B cell (primary cell): ENCODE measurements at regions not wholly inside any gene's neighbourhood (a gene's known extent, or its start where the extent isn't known, plus 50 kb on each side); places are given as distances from the start of the nearest gene placed in this dataset.

Source experiments
- ATAC-seq: fragments of 200-7000 bp; cut with Tn5 transposase; one replicate; pipeline ENCODE4 v1.10.0; 2021; ENCODE audit warnings: low read depth, mild to moderate bottlenecking, moderate number of reproducible peaks, moderate library complexity
- CTCF ChIA-PET: fragments of 350-600 bp; sonication (Branson Sonifier 250); formaldehyde crosslinking; loops from one replicate; lab custom pipeline; 2021; ENCODE audit warnings: antibody characterized with exemption, inconsistent platforms; lab: Charles Lee
- POLR2A ChIA-PET: fragments of 350-600 bp; sonication (Branson Sonifier 250); formaldehyde crosslinking; loops from one replicate; lab custom pipeline; 2021; ENCODE audit warnings: antibody characterized with exemption; lab: Charles Lee
- DNase-seq: peaks from one replicate; pipeline ENCODE4 v3.0.0; 2013
- H2AFZ ChIP-seq: 2 replicates; pipeline ENCODE4 v1.6.1; 2012; ENCODE audit warnings: mild to moderate bottlenecking, low read depth, low read length; ENCODE audit not compliant: insufficient read depth, poor library complexity, severe bottlenecking
- H3K27ac ChIP-seq, 2 donors: 1 replicate in 1 of 2; 2 replicates in 1 of 2; pipeline ENCODE4 v1.5.1; 2012 to 2013; ENCODE audit warnings: low read length in 2 of 2, mild to moderate bottlenecking in 2 of 2, moderate library complexity in 1 of 2
- H3K27me3 ChIP-seq, 4 experiments: fragments of 200-600 bp in 1 of 4; sonication (generic) in 1 of 4; replicated peaks in 1 of 4; 1 replicate in 2 of 4; 2 replicates in 2 of 4; pipeline versions ENCODE4 v1.6.1 to v1.7.0; 2013 to 2016; ENCODE audit warnings: low read length in 3 of 4, mild to moderate bottlenecking in 2 of 4, mixed read lengths in 1 of 4, moderate library complexity in 1 of 4; ENCODE audit not compliant: insufficient read depth in 4 of 4, control insufficient read depth in 3 of 4; ENCODE audit errors: control extremely low read depth in 1 of 4
- H3K36me3 ChIP-seq, 2 experiments: replicated peaks in 1 of 2; 1 replicate in 1 of 2; 2 replicates in 1 of 2; pipeline versions ENCODE4 v1.6.1 to v1.7.1; 2013; ENCODE audit warnings: low read length in 1 of 2; ENCODE audit not compliant: insufficient read depth in 2 of 2, control insufficient read depth in 1 of 2; ENCODE audit errors: control extremely low read depth in 1 of 2, extremely low read depth in 1 of 2
- H3K4me1 ChIP-seq, 2 donors: fragments of 200-600 bp in 1 of 2; sonication (generic) in 1 of 2; 1 replicate in 1 of 2; 2 replicates in 1 of 2; pipeline versions ENCODE4 v1.5.1 to v1.6.1; 2013 to 2017; ENCODE audit warnings: low read length in 2 of 2; ENCODE audit not compliant: control insufficient read depth in 2 of 2, insufficient read depth in 2 of 2
- H3K4me2 ChIP-seq: replicated peaks from 2 replicates; pipeline ENCODE3; 2012; ENCODE audit warnings: mild to moderate bottlenecking, low read depth, low read length; ENCODE audit not compliant: poor library complexity, severe bottlenecking
- H3K4me3 ChIP-seq, 5 experiments: fragments of 200-600 bp in 1 of 5; sonication (generic) in 1 of 5; 1 replicate in 3 of 5; 2 replicates in 2 of 5; pipeline versions ENCODE4 v1.5.1 to v1.7.0; 2011 to 2016; ENCODE audit warnings: low read length in 4 of 5, mild to moderate bottlenecking in 4 of 5, low read depth in 2 of 5, control low read depth in 1 of 5, moderate library complexity in 1 of 5; ENCODE audit not compliant: insufficient read depth in 1 of 5; ENCODE audit errors: control extremely low read depth in 1 of 5, extremely low read depth in 1 of 5
- H3K79me2 ChIP-seq: fragments of 200-600 bp; sonication (generic); one replicate; pipeline ENCODE4 v1.6.0; 2016; ENCODE audit warnings: low read length; ENCODE audit not compliant: control insufficient read depth, insufficient read depth
- H3K9ac ChIP-seq: fragments of 200-600 bp; sonication (generic); 2 replicates; pipeline ENCODE4 v1.6.1; 2017; ENCODE audit warnings: mild to moderate bottlenecking, low read length, moderate library complexity
- H3K9me3 ChIP-seq, 3 donors: one replicate each; pipeline versions ENCODE4 v1.6.1 to v1.7.1; 2013; ENCODE audit warnings: low read length in 2 of 3; ENCODE audit not compliant: control insufficient read depth in 2 of 3, insufficient read depth in 1 of 3; ENCODE audit errors: control extremely low read depth in 1 of 3
- H4K20me1 ChIP-seq: 2 replicates; pipeline ENCODE4 v1.6.0; 2012; ENCODE audit warnings: mild to moderate bottlenecking, low read length; ENCODE audit not compliant: insufficient read depth, control insufficient read depth, poor library complexity, severe bottlenecking
- H3K27ac Mint-ChIP-seq: one replicate; pipeline ENCODE4 v1.8.0; 2021; ENCODE audit warnings: mixed read lengths
- H3K27me3 Mint-ChIP-seq: one replicate; pipeline ENCODE4 v1.8.0; 2021; ENCODE audit warnings: mixed read lengths
- H3K4me1 Mint-ChIP-seq: one replicate; pipeline ENCODE4 v1.8.0; 2021; ENCODE audit warnings: mixed read lengths
- H3K4me3 Mint-ChIP-seq: one replicate; pipeline ENCODE4 v1.8.0; 2021; ENCODE audit warnings: mixed read lengths
- H3K9me3 Mint-ChIP-seq: one replicate; pipeline ENCODE4 v1.8.0; 2022; ENCODE audit warnings: mixed read lengths; ENCODE audit not compliant: insufficient read depth
- EZH2 ChIP-seq: IDR thresholded peaks from 2 replicates; pipeline ENCODE4 v1.6.1; 2012; ENCODE audit warnings: borderline replicate concordance, low read depth, mild to moderate bottlenecking, moderate library complexity, low read length; ENCODE audit not compliant: insufficient read depth, poor library complexity, severe bottlenecking
- intact Hi-C: fragments of 100-400 bp; cut with micrococcal nuclease; formaldehyde crosslinking; loops from one replicate; pipeline ENCODE4 v1.10.0; 2022
- TF ChIP-seq, protein P1 (sequence below): fragments of 200-600 bp; IDR thresholded peaks from one replicate; pipeline ENCODE4 v1.8.0; 2022; ENCODE audit warnings: antibody characterized with exemption, mild to moderate bottlenecking

GRCh38 chr12:102302553-102302952 is 104.9 kb upstream of the PMCH start:
- no peaks in the 10 kb centered on the region for H4K20me1 ChIP-seq
- H3K9me3 ChIP-seq: peaks cover 0 to 5% (median 2%) of the 10 kb centered on the region in 3 donors
- no peak overlapping the region for H3K27ac Mint-ChIP-seq
- H3K4me1 ChIP-seq: no peaks in the 10 kb centered on the region
- intact Hi-C loops: no loop called here
- ChIA-PET POLR2A (no interaction called here), CTCF (no interaction called here)
- H3K79me2 ChIP-seq: no peaks in the 10 kb centered on the region
- peaks cover 2% of the 10 kb centered on the region for H3K9me3 Mint-ChIP-seq
- no peak for ATAC-seq
- H3K27ac ChIP-seq: no peak overlapping the region
- DNase-seq: no peak
- TF ChIP-seq EZH2: no peak
- TF ChIP-seq, protein P1, sequence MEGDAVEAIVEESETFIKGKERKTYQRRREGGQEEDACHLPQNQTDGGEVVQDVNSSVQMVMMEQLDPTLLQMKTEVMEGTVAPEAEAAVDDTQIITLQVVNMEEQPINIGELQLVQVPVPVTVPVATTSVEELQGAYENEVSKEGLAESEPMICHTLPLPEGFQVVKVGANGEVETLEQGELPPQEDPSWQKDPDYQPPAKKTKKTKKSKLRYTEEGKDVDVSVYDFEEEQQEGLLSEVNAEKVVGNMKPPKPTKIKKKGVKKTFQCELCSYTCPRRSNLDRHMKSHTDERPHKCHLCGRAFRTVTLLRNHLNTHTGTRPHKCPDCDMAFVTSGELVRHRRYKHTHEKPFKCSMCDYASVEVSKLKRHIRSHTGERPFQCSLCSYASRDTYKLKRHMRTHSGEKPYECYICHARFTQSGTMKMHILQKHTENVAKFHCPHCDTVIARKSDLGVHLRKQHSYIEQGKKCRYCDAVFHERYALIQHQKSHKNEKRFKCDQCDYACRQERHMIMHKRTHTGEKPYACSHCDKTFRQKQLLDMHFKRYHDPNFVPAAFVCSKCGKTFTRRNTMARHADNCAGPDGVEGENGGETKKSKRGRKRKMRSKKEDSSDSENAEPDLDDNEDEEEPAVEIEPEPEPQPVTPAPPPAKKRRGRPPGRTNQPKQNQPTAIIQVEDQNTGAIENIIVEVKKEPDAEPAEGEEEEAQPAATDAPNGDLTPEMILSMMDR: no peak
- no peak overlapping the region for H2AFZ ChIP-seq
- H3K27me3 ChIP-seq: no peaks in the 10 kb centered on the region
- no peak overlapping the region for H3K4me2 ChIP-seq
- no peak overlapping the region for H3K4me3 ChIP-seq
- no peaks in the 10 kb centered on the region for H3K36me3 ChIP-seq
- no peak overlapping the region for H3K9ac ChIP-seq
- H3K4me3 Mint-ChIP-seq: no peak overlapping the region
- H3K27me3 Mint-ChIP-seq: peaks cover 7% of the 10 kb centered on the region
- H3K4me1 Mint-ChIP-seq: no peaks in the 10 kb centered on the region

- CTCF ChIA-PET: no interaction called here
- Histone ChIP-seq H3K9me3 (peaks cover 0 to 5% (median 2%) of the 10 kb centered on the region in 3 donors), H3K9ac (no peak overlapping the region), H3K36me3 (no peaks in the 10 kb centered on the region), H3K4me3 (no peak overlapping the region), H3K27me3 (no peaks in the 10 kb centered on the region), H2AFZ (no peak overlapping the region), H3K4me1 (no peaks in the 10 kb centered on the region), H3K79me2 (no peaks in the 10 kb centered on the region), H3K4me2 (no peak overlapping the region), H4K20me1 (no peaks in the 10 kb centered on the region), H3K27ac (no peak overlapping the region)
- POLR2A ChIA-PET: no interaction called here
- TF ChIP-seq EZH2: no peak
- TF ChIP-seq, protein P1: no peak
- H3K27ac Mint-ChIP-seq: no peak overlapping the region
- H3K9me3 Mint-ChIP-seq: peaks cover 2% of the 10 kb centered on the region
- peaks cover 7% of the 10 kb centered on the region for H3K27me3 Mint-ChIP-seq
- DNase-seq (no peak), ATAC-seq (no peak)
- intact Hi-C loops: no loop called here
- H3K4me3 Mint-ChIP-seq: no peak overlapping the region
- no peaks in the 10 kb centered on the region for H3K4me1 Mint-ChIP-seq
These were observed 103.9 kb upstream of the PMCH start for GRCh38 chr12:102301547-102301946.
